ENCODE measurements at regions not wholly inside any gene's neighbourhood (a gene's known extent, or its start where the extent isn't known, plus 50 kb on each side); places are given as distances from the start of the nearest gene placed in this dataset.

GRCh38 chr16:26386096-26386495 is 680.6 kb upstream of the C16orf82 start:
- Histone ChIP-seq H3K36me3 (ENCODE audit: low read depth) (no peaks in the 10 kb centered on the region), H3K4me1 (ENCODE audit: insufficient read depth, poor library complexity, severe bottlenecking) (no peaks in the 10 kb centered on the region), H3K9me3 (ENCODE audit: severe bottlenecking) (peaks cover 2% of the 10 kb centered on the region), H3K27ac (ENCODE audit: poor library complexity, severe bottlenecking) (no peak overlapping the region), H3K4me3 (ENCODE audit: severe bottlenecking) (no peak overlapping the region), H3K27me3 (ENCODE audit: insufficient read depth, poor library complexity, severe bottlenecking) (no peaks in the 10 kb centered on the region)
- TF ChIP-seq CTCF (IDR thresholded peaks at IDR 0.05; ENCODE audit: poor library complexity, severe bottlenecking), result no peak
- ATAC-seq (ENCODE audit: low read depth) (no peak), DNase-seq (ENCODE audit: low spot score) (no peak)

GRCh38 chr16:26391833-26392232 is 674.9 kb upstream of the C16orf82 start:
- Histone ChIP-seq H3K9me3 (ENCODE audit: severe bottlenecking) (peaks cover 2% of the 10 kb centered on the region), H3K27me3 (ENCODE audit: insufficient read depth, poor library complexity, severe bottlenecking) (no peaks in the 10 kb centered on the region), H3K4me3 (ENCODE audit: severe bottlenecking) (no peak overlapping the region), H3K4me1 (ENCODE audit: insufficient read depth, poor library complexity, severe bottlenecking) (no peaks in the 10 kb centered on the region), H3K27ac (ENCODE audit: poor library complexity, severe bottlenecking) (no peak overlapping the region), H3K36me3 (ENCODE audit: low read depth) (no peaks in the 10 kb centered on the region)
- DNase-seq (ENCODE audit: low spot score) (no peak), ATAC-seq (ENCODE audit: low read depth) (no peak)
- no peak for TF ChIP-seq CTCF (IDR thresholded peaks at IDR 0.05; ENCODE audit: poor library complexity, severe bottlenecking)

GRCh38 chr16:26394409-26394808 is 672.3 kb upstream of the C16orf82 start:
- Histone ChIP-seq H3K4me3 (ENCODE audit: severe bottlenecking) (no peak overlapping the region), H3K9me3 (ENCODE audit: severe bottlenecking) (peaks cover 5% of the 10 kb centered on the region), H3K27me3 (ENCODE audit: insufficient read depth, poor library complexity, severe bottlenecking) (no peaks in the 10 kb centered on the region), H3K36me3 (ENCODE audit: low read depth) (no peaks in the 10 kb centered on the region), H3K4me1 (ENCODE audit: insufficient read depth, poor library complexity, severe bottlenecking) (no peaks in the 10 kb centered on the region), H3K27ac (ENCODE audit: poor library complexity, severe bottlenecking) (no peak overlapping the region)
- no peak for DNase-seq (ENCODE audit: low spot score)
- TF ChIP-seq CTCF (IDR thresholded peaks at IDR 0.05; ENCODE audit: poor library complexity, severe bottlenecking), result no peak
- no peak for ATAC-seq (ENCODE audit: low read depth)

- no peak overlapping the region for H3K4me3 ChIP-seq (ENCODE audit: severe bottlenecking)
- no peak for TF ChIP-seq CTCF (IDR thresholded peaks at IDR 0.05; ENCODE audit: poor library complexity, severe bottlenecking)
Measured at GRCh38 chr16:26395700-26396099, 671.0 kb upstream of the C16orf82 start.

GRCh38 chr16:26396511-26397235 is 670.1 kb upstream of the C16orf82 start:
- Histone ChIP-seq H3K27me3 (ENCODE audit: insufficient read depth, poor library complexity, severe bottlenecking) (no peaks in the 10 kb centered on the region), H3K27ac (ENCODE audit: poor library complexity, severe bottlenecking) (no peak overlapping the region), H3K36me3 (ENCODE audit: low read depth) (no peaks in the 10 kb centered on the region), H3K4me3 (ENCODE audit: severe bottlenecking) (no peak overlapping the region), H3K9me3 (ENCODE audit: severe bottlenecking) (peaks cover 2% of the 10 kb centered on the region), H3K4me1 (ENCODE audit: insufficient read depth, poor library complexity, severe bottlenecking) (no peaks in the 10 kb centered on the region)
- ATAC-seq (ENCODE audit: low read depth) (no peak), DNase-seq (ENCODE audit: low spot score) (no peak)
- no peak for TF ChIP-seq CTCF (IDR thresholded peaks at IDR 0.05; ENCODE audit: poor library complexity, severe bottlenecking)

More at GRCh38 chr16:26395700-26396099, 671.0 kb upstream of the C16orf82 start:
- DNase-seq (ENCODE audit: low spot score) (no peak), ATAC-seq (ENCODE audit: low read depth) (no peak)
- H3K36me3 ChIP-seq (ENCODE audit: low read depth), result no peaks in the 10 kb centered on the region
- H3K27me3 ChIP-seq (ENCODE audit: insufficient read depth, poor library complexity, severe bottlenecking), result no peaks in the 10 kb centered on the region
- no peaks in the 10 kb centered on the region for H3K4me1 ChIP-seq (ENCODE audit: insufficient read depth, poor library complexity, severe bottlenecking)
- H3K9me3 ChIP-seq (ENCODE audit: severe bottlenecking), result peaks cover 5% of the 10 kb centered on the region
- H3K27ac ChIP-seq (ENCODE audit: poor library complexity, severe bottlenecking), result no peak overlapping the region

Measured in RWPE2 (cell line).